SK-N-SH treated with all-trans-retinoic acid at 6 μM for 48 hours (cell line): ENCODE measurements at regions not wholly inside any gene's neighbourhood (a gene's known extent, or its start where the extent isn't known, plus 50 kb on each side); places are given as distances from the start of the nearest gene placed in this dataset.

Source experiments
- ARNTL ChIP-seq: fragments of 450-650 bp; formaldehyde crosslinking; IDR thresholded peaks from 2 replicates; pipeline ENCODE4 v1.5.0; 2020; ENCODE audit warnings: low read depth, mild to moderate bottlenecking, moderate library complexity, borderline replicate concordance
- CSDC2 ChIP-seq: fragments of 250-450 bp; sonication (Bioruptor Pico); IDR thresholded peaks from 2 replicates; pipeline ENCODE4 v1.5.0; 2020; ENCODE audit warnings: mild to moderate bottlenecking, moderate library complexity
- OSR1 ChIP-seq: fragments of 250-450 bp; sonication (Bioruptor Pico); IDR thresholded peaks from 2 replicates; pipeline ENCODE4 v1.8.0; 2022; ENCODE audit warnings: moderate library complexity, mild to moderate bottlenecking, inconsistent platforms
- POU6F1 ChIP-seq: fragments of 250-450 bp; sonication (Bioruptor Pico); IDR thresholded peaks from 2 replicates; pipeline ENCODE4 v1.8.0; 2021; ENCODE audit warnings: low read depth, mild to moderate bottlenecking, moderate library complexity, borderline replicate concordance
- PPARA ChIP-seq: fragments of 250-450 bp; sonication (Bioruptor Pico); IDR thresholded peaks from 2 replicates; pipeline ENCODE4 v1.5.0; 2020; ENCODE audit warnings: mild to moderate bottlenecking, borderline replicate concordance
- RARB ChIP-seq: fragments of 250-450 bp; sonication (Bioruptor Pico); IDR thresholded peaks from 2 replicates; pipeline ENCODE4 v1.8.0; 2021; ENCODE audit warnings: mild to moderate bottlenecking, moderate library complexity
- SNAI2 ChIP-seq: fragments of 250-450 bp; sonication (Bioruptor Pico); IDR thresholded peaks from 2 replicates; pipeline ENCODE4 v1.5.0; 2020; ENCODE audit warnings: mild to moderate bottlenecking, moderate library complexity
- ZC3H10 ChIP-seq: fragments of 250-450 bp; sonication (Bioruptor Pico); IDR thresholded peaks from 2 replicates; pipeline ENCODE4 v1.5.1; 2021; ENCODE audit warnings: mild to moderate bottlenecking, moderate library complexity
- ZFP3 ChIP-seq: fragments of 250-450 bp; sonication (Bioruptor Pico); IDR thresholded peaks from 2 replicates; pipeline ENCODE4 v1.5.0; 2020; ENCODE audit warnings: mild to moderate bottlenecking, moderate library complexity
- ZFP30 ChIP-seq: fragments of 450-650 bp; formaldehyde crosslinking; IDR thresholded peaks from 2 replicates; pipeline ENCODE4 v1.5.0; 2022; ENCODE audit warnings: mild to moderate bottlenecking, moderate library complexity
- ZNF565 ChIP-seq: fragments of 450-650 bp; formaldehyde crosslinking; conservative IDR thresholded peaks from 2 replicates; pipeline ENCODE4 v1.5.0; 2020; ENCODE audit warnings: low read depth, mild to moderate bottlenecking, moderate library complexity

GRCh38 chr1:233815865-233816264, 88.6 kb upstream of the SLC35F3 start:
- no peak for TF ChIP-seq RARB (CRISPR knock-in tag)
- no peak for TF ChIP-seq CSDC2 (CRISPR knock-in tag)
- TF ChIP-seq OSR1 = no peak
- TF ChIP-seq SNAI2 = no peak
- no peak for TF ChIP-seq ARNTL (CRISPR knock-in tag)
- no peak for TF ChIP-seq ZNF565
- no peak for TF ChIP-seq ZFP30
- TF ChIP-seq PPARA (CRISPR knock-in tag) = no peak
- TF ChIP-seq POU6F1 (CRISPR knock-in tag) = no peak
- TF ChIP-seq ZFP3 (CRISPR knock-in tag) = no peak
- no peak for TF ChIP-seq ZC3H10
